ENCODE measurements at regions not wholly inside any gene's neighbourhood (a gene's known extent, or its start where the extent isn't known, plus 50 kb on each side); places are given as distances from the start of the nearest gene placed in this dataset.

- TF ChIP-seq POLR2A (IDR thresholded peaks at IDR 0.05; ENCODE audit: low read depth, low read length) = no peak
- TF ChIP-seq POLR2AphosphoS5 (IDR thresholded peaks at IDR 0.05; ENCODE audit: low read depth, low read length) = no peak
- no peak for TF ChIP-seq SPI1 (IDR thresholded peaks at IDR 0.05; ENCODE audit: low read depth, low read length)
- no peak for TF ChIP-seq TAF1 (IDR thresholded peaks at IDR 0.05; ENCODE audit: low read depth, low read length)
- TF ChIP-seq PAX5 (IDR thresholded peaks at IDR 0.05; ENCODE audit: insufficient read depth, low read length, severe bottlenecking) = no peak
Measured at GRCh38 chr2:163345795-163346573, 389.8 kb downstream of the FIGN start.
